ENCODE measurements at regions not wholly inside any gene's neighbourhood (a gene's known extent, or its start where the extent isn't known, plus 50 kb on each side); places are given as distances from the start of the nearest gene placed in this dataset.

GRCh38 chr13:76385586-76385985, 500.6 kb downstream of the KCTD12 start:
- Histone ChIP-seq H3K27me3 (ENCODE audit: control insufficient read depth in 4 of 4, insufficient read depth in 4 of 4, low read length in 3 of 4) (peaks cover 0 to 5% (median 0%) of the 10 kb centered on the region in 4 donors), H3K9me3 (ENCODE audit: control insufficient read depth in 4 of 4, low read length in 3 of 4) (no peaks in the 10 kb centered on the region), H3K4me1 (ENCODE audit: control insufficient read depth in 4 of 4, insufficient read depth in 4 of 4, low read length in 3 of 4) (no peaks in the 10 kb centered on the region), H3K4me3 (ENCODE audit: low read depth in 1 of 3, low read length in 3 of 3) (no peak overlapping the region), H3K9ac (ENCODE audit: low read depth in 1 of 2, low read length in 2 of 2) (no peak overlapping the region), H3K27ac (ENCODE audit: low read depth in 1 of 2, low read length in 2 of 2) (no peak overlapping the region), H3K36me3 (ENCODE audit: control insufficient read depth in 4 of 4, insufficient read depth in 3 of 4, low read depth in 1 of 4, low read length in 3 of 4) (no peaks in the 10 kb centered on the region)
- TF ChIP-seq HNF4G (IDR thresholded peaks at IDR 0.05) (no peak), REST (IDR thresholded peaks at IDR 0.05) (no peak), GABPA (IDR thresholded peaks at IDR 0.05 in 1 of 2, conservative IDR thresholded peaks at IDR 0.05 in 1 of 2) (no peak), CTCF (IDR thresholded peaks at IDR 0.05; ENCODE audit: low read depth, low read length, missing input control) (no peak), NR2F2 (IDR thresholded peaks at IDR 0.05) (no peak), FOXA1 (IDR thresholded peaks at IDR 0.05) (no peak), JUND (IDR thresholded peaks at IDR 0.05) (no peak), TAF1 (conservative IDR thresholded peaks at IDR 0.05) (no peak), SP1 (IDR thresholded peaks at IDR 0.05) (no peak), YY1 (IDR thresholded peaks at IDR 0.05) (no peak), RAD21 (IDR thresholded peaks at IDR 0.05) (no peak), ATF3 (IDR thresholded peaks at IDR 0.05) (no peak), HNF4A (conservative IDR thresholded peaks at IDR 0.05) (no peak), RXRA (IDR thresholded peaks at IDR 0.05) (no peak), EGR1 (IDR thresholded peaks at IDR 0.05; ENCODE audit: low read depth in 2 of 2) (no peak), ZBTB33 (IDR thresholded peaks at IDR 0.05) (no peak), FOXA2 (IDR thresholded peaks at IDR 0.05) (no peak), MAX (IDR thresholded peaks at IDR 0.05) (no peak)
- no peak for DNase-seq (ENCODE audit: low spot score)
- WGBS, result 81% methylated on average over 2 of the region's 2 CpGs

All from liver (tissue), 8 donors.